GM21360 (cell line): ENCODE measurements at regions not wholly inside any gene's neighbourhood (a gene's known extent, or its start where the extent isn't known, plus 50 kb on each side); places are given as distances from the start of the nearest gene placed in this dataset.
"Not testable (repeated sequence)": the region's sequence is repeated elsewhere in the genome, so short reads cannot be mapped to it uniquely, and the experiment has no call there.

ENCODE experiments used
- ATAC-seq: cut with Tn5 transposase; IDR thresholded peaks from one replicate; pipeline ENCODE4 v1.9.1; 2021; ENCODE audit warnings: mild to moderate bottlenecking, moderate library complexity; ENCODE audit not compliant: unreplicated experiment

DNA sequence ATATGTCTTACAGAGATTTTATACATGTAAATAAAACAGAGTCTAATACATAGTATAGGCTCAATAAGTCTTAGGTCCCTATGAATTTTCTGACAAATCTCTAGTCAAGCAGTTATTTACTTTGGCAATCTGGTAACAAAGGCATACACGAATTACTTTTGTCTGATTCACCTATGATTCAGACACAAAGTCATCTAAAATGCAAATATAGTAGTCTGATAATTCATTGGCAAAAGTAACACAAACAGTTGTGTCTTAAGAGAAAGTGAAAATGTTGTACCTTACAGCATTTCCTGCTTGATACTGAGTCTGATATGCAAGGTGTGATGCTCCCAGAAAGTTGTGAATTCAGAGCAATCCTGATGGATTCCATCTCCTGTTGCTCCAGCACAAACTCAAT lies 209.4 kb upstream of the PRSS1 start:
- no peak for ATAC-seq

- no peak for ATAC-seq
Observed at GRCh38 chr7:142537760-142538159, 211.5 kb upstream of the PRSS1 start.

- ATAC-seq = peak; percentile 87
Observed at GRCh38 chr7:142535123-142535779, 214.0 kb upstream of the PRSS1 start.

- ATAC-seq = no peak
Observed at GRCh38 chr7:142534726-142535122, 214.5 kb upstream of the PRSS1 start.

DNA sequence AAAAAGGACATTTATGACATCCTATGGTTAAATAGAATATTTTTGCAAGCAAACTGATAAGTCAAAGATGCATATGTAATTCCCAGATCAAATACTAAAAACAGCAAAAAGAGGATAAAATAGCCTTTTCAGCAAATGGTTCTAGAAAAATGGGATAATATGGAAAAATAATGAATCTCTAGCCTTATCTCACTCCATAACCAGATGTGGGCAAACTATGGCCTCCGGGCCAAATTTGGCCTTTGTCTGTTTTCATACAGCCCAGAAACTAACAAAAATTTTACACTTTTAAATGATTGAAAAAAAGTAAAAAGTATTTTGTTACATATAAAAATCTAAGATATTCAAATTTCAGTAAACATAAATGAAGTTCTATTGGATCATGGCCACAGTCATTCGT lies 215.4 kb upstream of the PRSS1 start:
- ATAC-seq = no peak

GRCh38 chr7:142529591-142529990 lies 219.7 kb upstream of the PRSS1 start:
- no peak for ATAC-seq

DNA sequence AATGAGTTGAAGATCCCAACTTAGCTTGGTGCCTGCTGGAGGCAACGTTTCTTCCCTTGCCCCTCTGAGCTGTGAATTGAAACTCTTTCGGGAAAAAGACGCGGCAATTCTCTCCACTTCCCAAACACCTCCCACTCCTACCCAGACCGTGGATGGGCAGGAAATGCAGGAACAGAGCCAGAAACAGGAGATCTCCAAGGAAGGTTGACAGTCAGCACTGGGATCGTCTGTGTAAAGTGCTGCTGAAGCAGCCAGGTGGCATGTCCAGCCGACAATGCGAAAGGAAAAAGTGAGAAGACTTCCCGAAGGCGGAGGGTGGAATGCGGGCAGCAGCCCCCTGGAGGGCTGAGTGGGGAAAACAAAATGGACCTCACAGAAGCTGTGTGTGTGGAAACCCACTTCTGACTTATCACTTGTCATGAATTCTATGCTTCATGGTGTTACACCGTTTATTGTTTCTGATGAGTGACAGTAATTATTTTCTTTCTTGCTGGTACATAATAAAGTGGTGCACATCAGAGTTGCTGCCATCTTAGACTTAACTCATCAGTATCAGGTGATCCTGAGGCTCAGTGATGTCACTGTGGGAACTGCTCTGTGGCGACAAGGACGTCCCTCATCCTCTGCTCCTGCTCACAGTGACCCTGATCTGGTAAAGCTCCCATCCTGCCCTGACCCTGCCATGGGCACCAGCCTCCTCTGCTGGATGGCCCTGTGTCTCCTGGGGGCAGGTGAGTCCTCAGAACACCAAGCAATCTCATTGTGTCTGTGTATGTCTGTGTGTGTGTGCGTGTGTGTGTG lies 220.5 kb upstream of the PRSS1 start:
- no peak for ATAC-seq

DNA sequence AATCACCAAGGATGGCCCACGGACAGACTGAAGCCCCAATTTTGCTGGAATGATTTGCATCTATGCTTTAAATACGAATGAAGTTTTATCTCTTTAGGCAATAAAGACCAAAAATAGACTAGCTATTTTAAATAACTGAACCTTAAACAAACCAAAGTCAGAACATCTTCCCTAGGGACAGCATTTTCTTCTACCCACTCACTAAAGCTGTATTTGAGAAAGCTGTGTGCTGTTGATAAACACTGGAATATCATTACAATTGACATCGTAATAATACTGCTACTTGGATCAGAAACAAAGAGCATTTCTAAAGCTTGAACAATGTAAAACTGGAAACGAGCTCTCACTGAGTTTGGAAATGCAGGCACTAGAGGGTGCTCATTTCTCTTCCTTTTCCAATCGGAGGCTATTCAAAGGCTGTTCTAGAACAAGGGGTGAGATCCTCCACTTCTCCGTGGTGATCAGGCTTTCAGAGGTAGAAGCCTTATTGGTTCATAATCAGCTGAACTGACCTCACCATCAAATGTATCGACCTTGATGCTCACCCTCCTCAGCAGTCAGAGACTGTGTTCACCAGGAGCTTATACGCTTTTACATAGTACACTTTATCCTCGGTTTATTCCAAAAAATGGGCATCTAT lies 225.3 kb upstream of the PRSS1 start:
- no peak for ATAC-seq

DNA sequence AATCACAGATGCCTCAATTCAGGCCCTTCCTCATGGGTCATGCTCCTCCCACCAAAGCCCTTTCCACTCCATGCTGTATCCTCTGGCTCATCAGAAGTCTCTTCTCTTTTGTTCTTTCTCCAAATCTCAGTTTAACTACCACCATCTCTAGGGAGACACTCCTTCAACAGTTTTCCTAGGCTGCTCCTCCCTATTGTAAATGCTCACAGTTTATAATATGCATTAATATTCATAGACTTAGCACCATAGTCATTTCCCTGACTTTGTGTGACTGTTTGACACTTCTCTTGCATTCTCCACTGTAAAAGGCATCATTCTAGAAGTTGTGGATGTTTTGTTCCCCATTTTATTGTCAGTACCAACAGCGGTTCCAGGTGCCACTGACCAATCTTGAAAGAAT lies 226.5 kb upstream of the PRSS1 start:
- no peak for ATAC-seq

- not testable (repeated sequence) for ATAC-seq
Observed at GRCh38 chr7:142520885-142521284, 228.4 kb upstream of the PRSS1 start.

DNA sequence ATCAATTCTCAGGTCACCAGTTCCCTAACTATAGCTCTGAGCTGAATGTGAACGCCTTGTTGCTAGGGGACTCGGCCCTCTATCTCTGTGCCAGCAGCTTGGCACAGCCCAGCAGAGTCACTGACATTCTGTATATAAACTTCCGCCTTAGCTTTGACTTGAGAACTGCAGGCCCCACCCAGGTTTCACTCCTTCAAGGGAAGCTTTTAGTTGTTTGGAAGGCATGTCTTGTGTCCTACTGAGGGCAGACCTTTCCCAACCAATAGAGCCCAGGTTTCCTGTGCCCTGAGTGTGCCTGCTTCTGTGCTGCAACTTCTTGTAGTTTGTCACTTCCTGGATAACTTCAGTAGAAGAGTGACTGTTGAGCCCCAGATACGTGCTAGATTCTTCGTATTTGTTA lies 228.8 kb upstream of the PRSS1 start:
- not testable (repeated sequence) for ATAC-seq

GRCh38 chr7:142519079-142520078 lies 229.9 kb upstream of the PRSS1 start:
- no peak for ATAC-seq

DNA sequence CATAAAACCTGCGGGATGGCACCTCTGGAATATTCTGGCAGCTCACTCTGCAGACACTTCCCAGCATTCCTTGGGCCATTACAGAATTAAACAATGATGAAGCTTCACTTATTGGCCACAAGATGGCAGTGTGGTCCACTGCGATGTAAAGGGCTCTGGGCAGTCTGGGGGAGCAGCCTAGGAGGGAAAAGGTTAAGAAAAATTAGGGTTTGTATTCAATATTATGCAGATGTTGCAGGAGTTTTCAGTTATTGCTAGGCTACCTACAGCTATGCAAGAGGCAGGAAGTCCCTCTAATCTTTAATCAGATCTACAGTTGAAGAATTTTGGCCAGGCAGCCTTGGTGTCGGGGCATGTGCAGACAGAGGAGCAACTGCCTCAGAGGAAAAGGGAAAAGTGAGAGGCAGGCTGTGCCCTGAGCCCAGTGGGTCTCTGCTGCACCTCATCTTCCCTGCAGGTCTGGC lies 233.2 kb upstream of the PRSS1 start:
- ATAC-seq = peak; percentile 92

DNA sequence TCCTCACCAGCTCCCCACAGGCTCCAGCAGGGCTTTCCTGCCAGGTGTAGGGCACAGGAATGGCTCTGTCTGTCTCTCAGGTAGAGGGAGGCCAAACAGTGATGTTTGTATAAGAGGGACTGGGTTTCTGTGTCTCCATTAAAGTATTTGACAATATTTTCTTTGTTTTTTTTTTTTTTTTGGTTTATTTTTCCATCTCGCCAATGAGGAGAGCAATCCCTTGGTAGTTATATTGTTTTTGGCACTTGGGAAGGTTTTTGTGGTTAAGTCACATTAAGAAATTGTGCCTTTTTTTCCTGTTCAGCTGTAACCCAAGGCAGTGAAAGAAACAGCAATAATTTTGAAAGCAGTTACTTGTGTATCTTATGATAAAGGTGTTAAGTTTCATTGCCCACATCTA lies 234.6 kb upstream of the PRSS1 start:
- not testable (repeated sequence) for ATAC-seq

DNA sequence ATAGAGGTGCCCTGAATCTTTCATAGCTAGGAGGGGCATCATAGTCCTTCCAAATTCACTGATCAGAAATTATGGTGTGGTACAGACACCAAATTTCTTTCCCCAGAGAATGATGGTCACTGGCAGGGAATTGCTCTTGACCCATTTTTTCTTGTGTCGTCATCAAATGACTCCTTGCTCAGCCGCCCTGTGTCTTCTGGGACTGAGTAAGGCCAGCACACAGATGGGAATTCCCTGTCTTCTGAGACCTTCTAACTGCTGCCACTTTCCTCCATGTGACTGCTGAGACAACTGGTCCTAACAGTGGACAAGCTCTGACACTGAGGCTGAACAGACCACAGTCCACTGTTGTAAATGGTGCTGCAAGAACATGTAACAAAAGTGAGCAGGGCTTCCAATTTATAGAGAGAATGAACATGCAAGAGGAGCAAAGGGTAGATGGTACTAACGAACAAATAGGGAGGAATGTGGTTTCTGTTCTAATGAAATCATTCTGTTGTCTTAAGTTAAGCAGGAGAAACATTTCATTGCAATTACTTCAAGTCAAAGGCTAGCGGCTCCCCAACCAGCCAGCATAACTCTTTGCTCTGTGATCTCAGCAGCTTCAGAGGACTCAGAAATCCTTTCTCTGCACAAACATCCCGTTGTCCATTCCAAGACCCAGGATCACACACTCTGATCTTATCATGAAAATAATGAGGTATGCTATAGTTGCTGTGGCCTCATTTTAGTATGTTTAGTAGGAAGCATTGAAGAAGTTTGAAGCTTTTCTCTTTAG lies 235.9 kb upstream of the PRSS1 start:
- no peak for ATAC-seq

- no peak for ATAC-seq
Observed at GRCh38 chr7:142511801-142512200, 237.5 kb upstream of the PRSS1 start.

DNA sequence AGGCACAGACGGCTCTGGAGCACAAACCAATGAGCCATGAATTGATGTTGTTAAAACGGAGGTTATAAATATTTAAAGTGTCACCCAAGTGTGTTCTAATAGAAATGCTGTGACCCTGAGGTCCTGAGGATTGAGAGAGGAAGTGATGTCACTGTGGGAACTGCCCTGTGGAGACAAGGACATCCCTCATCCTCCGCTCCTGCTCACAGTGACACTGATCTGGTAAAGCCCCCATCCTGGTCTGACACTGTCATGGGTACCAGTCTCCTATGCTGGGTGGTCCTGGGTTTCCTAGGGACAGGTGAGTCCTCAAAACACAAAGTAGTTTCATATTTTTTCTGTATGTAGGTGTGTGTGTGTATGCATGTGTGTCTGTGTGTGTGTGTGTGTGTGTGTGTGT lies 237.9 kb upstream of the PRSS1 start:
- no peak for ATAC-seq

GRCh38 chr7:142509235-142509634 lies 240.0 kb upstream of the PRSS1 start:
- not testable (repeated sequence) for ATAC-seq

DNA sequence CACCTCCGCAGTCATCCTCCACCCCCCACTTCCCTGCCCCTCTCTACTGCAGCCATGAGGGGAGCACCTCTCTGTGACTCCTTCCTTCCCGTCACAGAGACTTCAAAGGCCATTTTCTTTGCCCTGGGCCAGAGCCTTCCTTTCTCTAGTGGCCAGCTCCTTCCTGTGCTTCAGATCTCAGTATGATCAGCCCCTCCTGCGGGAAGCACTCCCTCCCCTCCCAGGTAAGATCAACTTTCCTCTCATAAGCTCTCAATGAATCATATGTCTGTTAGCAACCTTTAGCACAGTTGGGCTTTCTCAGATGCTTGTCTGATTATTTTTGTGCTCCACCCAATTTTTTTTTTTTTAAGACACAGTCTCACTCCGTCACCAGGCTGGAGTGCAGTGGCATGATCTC lies 241.0 kb upstream of the PRSS1 start:
- no peak for ATAC-seq

GRCh38 chr7:142507799-142508198 lies 241.5 kb upstream of the PRSS1 start:
- no peak for ATAC-seq
